Subcutaneous abdominal adipose tissue (tissue), 5 donors: ENCODE measurements at regions not wholly inside any gene's neighbourhood (a gene's known extent, or its start where the extent isn't known, plus 50 kb on each side); places are given as distances from the start of the nearest gene placed in this dataset.

Experiments
- H3K27ac ChIP-seq: one replicate; pipeline ENCODE4 v1.7.0; 2013; ENCODE audit warnings: low read depth, mild to moderate bottlenecking, inconsistent platforms, low read length, moderate library complexity
- H3K27me3 ChIP-seq, 5 donors: one replicate each; pipeline ENCODE4 v1.7.0; 2013; ENCODE audit warnings: low read length in 5 of 5, inconsistent platforms in 1 of 5; ENCODE audit not compliant: control insufficient read depth in 5 of 5, insufficient read depth in 4 of 5
- H3K36me3 ChIP-seq, 5 donors: one replicate each; pipeline ENCODE4 v1.7.0; 2013; ENCODE audit warnings: low read length in 5 of 5; ENCODE audit not compliant: control insufficient read depth in 5 of 5, insufficient read depth in 5 of 5
- H3K4me1 ChIP-seq, 5 donors: one replicate each; pipeline ENCODE4 v1.7.0; 2013; ENCODE audit warnings: low read length in 5 of 5, mild to moderate bottlenecking in 3 of 5, moderate library complexity in 1 of 5; ENCODE audit not compliant: control insufficient read depth in 5 of 5, insufficient read depth in 5 of 5
- H3K4me3 ChIP-seq, 5 donors: one replicate each; pipeline ENCODE4 v1.7.0; 2013; ENCODE audit warnings: low read length in 5 of 5, low read depth in 1 of 5
- H3K9ac ChIP-seq, 5 donors: one replicate each; pipeline ENCODE4 v1.7.0; 2013; ENCODE audit warnings: low read length in 5 of 5, mild to moderate bottlenecking in 4 of 5, moderate library complexity in 3 of 5
- H3K9me3 ChIP-seq, 5 donors: one replicate each; pipeline ENCODE4 v1.7.0; 2013; ENCODE audit warnings: low read length in 5 of 5; ENCODE audit not compliant: control insufficient read depth in 5 of 5
- donor health status: healthy.
- donor health status: healthy.
- donor health status: healthy.
- donor health status: healthy.
- donor health status: healthy.

- Histone ChIP-seq H3K27me3 (no peaks in the 10 kb centered on the region), H3K36me3 (no peaks in the 10 kb centered on the region), H3K9ac (no peak overlapping the region), H3K9me3 (peaks cover 0 to 3% (median 0%) of the 10 kb centered on the region in 5 donors), H3K27ac (no peak overlapping the region), H3K4me3 (no peak overlapping the region), H3K4me1 (no peaks in the 10 kb centered on the region)
These were observed 127.7 kb upstream of the DSEL start for GRCh38 chr18:67644226-67644625.

DNA sequence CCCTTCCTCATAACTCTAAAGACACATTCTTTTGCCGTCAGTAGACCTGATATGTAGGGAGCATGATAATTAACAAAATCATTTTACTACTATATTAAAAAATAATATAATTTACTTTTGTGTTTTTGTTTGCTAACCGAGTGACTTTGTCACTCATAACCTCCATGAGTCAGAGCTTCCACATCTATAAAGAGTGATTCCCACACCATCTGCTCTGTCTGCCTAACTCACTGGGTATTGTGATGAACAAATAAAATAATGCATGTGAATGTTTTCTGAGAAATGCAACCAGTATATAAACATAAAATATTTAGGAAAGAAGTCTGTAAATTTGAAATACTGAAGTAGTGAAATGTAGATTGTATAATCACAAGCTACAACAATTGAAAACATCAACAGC lies 123.4 kb upstream of the DSEL start:
- Histone ChIP-seq H3K9ac (no peak overlapping the region), H3K36me3 (no peaks in the 10 kb centered on the region), H3K4me1 (no peaks in the 10 kb centered on the region), H3K9me3 (no peaks in the 10 kb centered on the region), H3K27me3 (no peaks in the 10 kb centered on the region), H3K4me3 (no peak overlapping the region), H3K27ac (no peak overlapping the region)

GRCh38 chr18:67636597-67637385 lies 120.3 kb upstream of the DSEL start:
- H3K36me3 ChIP-seq = no peaks in the 10 kb centered on the region
- H3K4me1 ChIP-seq = peaks cover 0 to 6% (median 0%) of the 10 kb centered on the region in 5 donors
- H3K27ac ChIP-seq = no peak overlapping the region
- H3K4me3 ChIP-seq = no peak overlapping the region
- no peak overlapping the region for H3K9ac ChIP-seq
- H3K27me3 ChIP-seq = no peaks in the 10 kb centered on the region
- no peaks in the 10 kb centered on the region for H3K9me3 ChIP-seq

DNA sequence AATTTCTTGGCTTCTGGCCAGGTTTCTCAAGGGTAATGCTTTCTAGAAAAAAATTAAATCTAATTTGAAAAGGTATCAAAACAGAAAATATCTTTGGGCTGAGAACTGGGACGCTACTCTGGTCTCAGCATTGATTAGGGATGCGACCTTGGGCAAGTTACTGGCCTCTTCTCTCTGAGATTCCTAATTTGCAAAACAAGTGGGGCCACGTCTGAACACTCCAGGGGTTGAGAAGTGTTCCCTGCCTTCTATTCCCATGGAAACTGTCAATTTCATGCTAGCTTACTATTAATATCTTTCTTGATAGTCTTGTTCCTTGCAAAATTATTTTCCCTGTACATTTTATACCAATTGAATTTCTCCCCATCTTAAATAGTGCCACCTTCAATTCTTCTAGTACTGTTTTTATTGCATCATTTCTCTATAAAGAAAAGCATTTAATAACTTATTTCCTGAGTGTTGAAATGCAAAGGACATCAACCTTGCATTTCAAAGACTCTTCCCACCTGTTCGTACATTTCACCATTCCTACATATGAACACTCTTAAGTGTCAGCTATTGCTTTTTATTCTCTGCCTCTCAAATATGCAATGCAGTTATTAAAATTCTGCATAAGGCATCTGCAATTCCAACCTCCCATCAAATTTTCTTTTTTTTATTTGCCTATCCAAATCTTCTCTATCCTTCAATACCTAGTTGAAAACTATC lies 118.3 kb upstream of the DSEL start:
- no peak overlapping the region for H3K4me3 ChIP-seq
- no peak overlapping the region for H3K27ac ChIP-seq
- H3K27me3 ChIP-seq = no peaks in the 10 kb centered on the region
- no peaks in the 10 kb centered on the region for H3K36me3 ChIP-seq
- no peak overlapping the region for H3K9ac ChIP-seq
- H3K9me3 ChIP-seq = no peaks in the 10 kb centered on the region
- peaks cover 0 to 6% (median 0%) of the 10 kb centered on the region in 5 donors for H3K4me1 ChIP-seq

GRCh38 chr18:67633939-67634338 lies 117.4 kb upstream of the DSEL start:
- Histone ChIP-seq H3K36me3 (no peaks in the 10 kb centered on the region), H3K9ac (no peak overlapping the region), H3K4me3 (no peak overlapping the region), H3K9me3 (no peaks in the 10 kb centered on the region), H3K4me1 (peaks cover 0 to 6% (median 0%) of the 10 kb centered on the region in 5 donors), H3K27ac (no peak overlapping the region), H3K27me3 (no peaks in the 10 kb centered on the region)

DNA sequence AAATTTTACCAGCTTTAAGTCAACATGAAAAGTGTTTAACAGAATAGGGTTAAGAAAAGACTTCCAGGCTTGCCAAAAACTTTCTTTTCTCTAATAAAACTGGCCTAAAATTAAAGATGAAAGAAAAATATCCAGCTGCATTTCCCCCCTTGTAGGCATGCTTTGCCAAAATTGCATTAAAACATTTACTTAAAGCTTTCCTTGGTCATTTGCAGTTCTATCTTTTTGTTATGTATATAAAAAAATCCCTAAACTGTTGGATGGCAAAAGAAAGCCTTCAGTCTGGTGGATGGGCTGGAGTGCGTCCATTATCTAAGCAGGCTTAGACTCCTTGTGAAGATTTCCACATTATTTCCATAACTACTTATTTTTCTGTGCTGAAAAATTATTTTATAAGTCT lies 105.4 kb upstream of the DSEL start:
- H3K9ac ChIP-seq = no peak overlapping the region
- H3K9me3 ChIP-seq = no peaks in the 10 kb centered on the region
- no peaks in the 10 kb centered on the region for H3K27me3 ChIP-seq
- no peaks in the 10 kb centered on the region for H3K36me3 ChIP-seq
- peaks cover 0 to 3% (median 0%) of the 10 kb centered on the region in 5 donors for H3K4me1 ChIP-seq
- H3K4me3 ChIP-seq = no peak overlapping the region
- no peak overlapping the region for H3K27ac ChIP-seq

DNA sequence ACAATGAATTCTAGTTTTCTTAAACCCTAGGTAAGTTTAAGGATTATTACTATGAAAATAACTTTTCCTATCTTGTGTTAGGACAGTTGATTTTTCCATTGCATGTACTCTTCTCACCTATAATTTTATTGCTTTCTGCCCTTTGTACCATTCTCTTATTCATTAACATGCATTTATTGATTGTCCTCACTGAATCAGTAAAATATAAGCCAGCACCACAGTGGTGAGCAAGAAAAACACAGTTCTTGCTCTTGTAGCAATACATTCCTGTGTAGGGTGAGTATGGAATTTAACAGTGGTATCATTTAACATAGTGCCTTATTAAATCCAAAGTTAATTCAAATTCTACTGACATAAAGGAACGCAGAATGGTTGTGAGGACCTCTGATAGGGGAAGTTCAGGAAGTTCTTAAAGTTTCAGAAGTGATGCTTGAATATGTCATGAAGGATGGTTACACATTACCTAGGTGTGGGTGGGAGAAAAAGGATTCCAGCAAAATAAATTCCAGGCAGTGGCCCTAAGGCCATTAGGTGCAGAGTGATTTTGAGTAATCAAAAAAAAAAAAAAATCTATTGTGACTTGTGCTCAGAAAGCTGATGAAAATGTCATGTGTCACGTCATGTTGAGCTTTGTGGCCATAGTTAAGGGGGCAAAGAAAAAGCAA lies 104.7 kb upstream of the DSEL start:
- H3K9ac ChIP-seq = no peak overlapping the region

GRCh38 chr18:67618061-67618460 lies 101.5 kb upstream of the DSEL start:
- Histone ChIP-seq H3K27me3 (no peaks in the 10 kb centered on the region), H3K27ac (no peak overlapping the region), H3K9me3 (no peaks in the 10 kb centered on the region), H3K9ac (no peak overlapping the region), H3K4me1 (no peaks in the 10 kb centered on the region), H3K4me3 (no peak overlapping the region), H3K36me3 (no peaks in the 10 kb centered on the region)

More for the DNA sequence above, 104.7 kb upstream of the DSEL start:
- Histone ChIP-seq H3K27ac (no peak overlapping the region), H3K36me3 (no peaks in the 10 kb centered on the region), H3K4me3 (no peak overlapping the region), H3K4me1 (no peaks in the 10 kb centered on the region), H3K27me3 (no peaks in the 10 kb centered on the region), H3K9me3 (no peaks in the 10 kb centered on the region)

DNA sequence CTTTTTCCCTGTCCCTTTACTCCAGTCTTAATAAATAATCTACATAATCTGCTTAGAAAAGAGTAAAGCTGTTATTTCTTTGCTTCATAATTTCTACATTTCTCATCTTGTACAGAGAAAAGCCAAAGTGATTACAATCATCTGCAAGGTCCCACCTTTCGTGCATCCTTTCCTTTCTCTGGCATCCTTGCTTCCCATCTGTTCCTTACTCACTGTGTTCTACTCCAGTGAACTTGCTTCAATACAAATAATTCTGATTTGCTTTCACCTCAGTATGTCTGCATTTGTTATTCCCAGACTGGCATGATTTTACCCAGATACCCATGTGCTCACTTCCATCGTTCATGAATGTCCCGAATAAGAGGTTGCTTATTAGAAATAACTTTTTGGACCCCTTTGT lies 99.4 kb upstream of the DSEL start:
- Histone ChIP-seq H3K4me3 (no peak overlapping the region), H3K36me3 (no peaks in the 10 kb centered on the region), H3K9ac (no peak overlapping the region), H3K27ac (no peak overlapping the region), H3K9me3 (no peaks in the 10 kb centered on the region), H3K27me3 (no peaks in the 10 kb centered on the region), H3K4me1 (no peaks in the 10 kb centered on the region)

- Histone ChIP-seq H3K4me3 (no peak overlapping the region), H3K36me3 (no peaks in the 10 kb centered on the region), H3K9me3 (no peaks in the 10 kb centered on the region), H3K9ac (no peak overlapping the region), H3K27me3 (no peaks in the 10 kb centered on the region), H3K27ac (no peak overlapping the region), H3K4me1 (peaks cover 0 to 3% (median 0%) of the 10 kb centered on the region in 5 donors)
These were observed 97.2 kb upstream of the DSEL start for GRCh38 chr18:67613731-67614130.
